Activated effector memory CD4-positive, alpha-beta T cell treated with Interleukin-2 at 50 U/mL for 16 hours (primary cell): ENCODE measurements at regions not wholly inside any gene's neighbourhood (a gene's known extent, or its start where the extent isn't known, plus 50 kb on each side); places are given as distances from the start of the nearest gene placed in this dataset.

ENCODE experiments used
- DNase-seq: peaks from one replicate; pipeline ENCODE4 v3.0.0-alpha.2; 2020

GRCh38 chr6:156347656-156348055 lies 429.5 kb upstream of the ARID1B start:
- no peak for DNase-seq

GRCh38 chr6:156347246-156347645 lies 429.9 kb upstream of the ARID1B start:
- no peak for DNase-seq

DNA sequence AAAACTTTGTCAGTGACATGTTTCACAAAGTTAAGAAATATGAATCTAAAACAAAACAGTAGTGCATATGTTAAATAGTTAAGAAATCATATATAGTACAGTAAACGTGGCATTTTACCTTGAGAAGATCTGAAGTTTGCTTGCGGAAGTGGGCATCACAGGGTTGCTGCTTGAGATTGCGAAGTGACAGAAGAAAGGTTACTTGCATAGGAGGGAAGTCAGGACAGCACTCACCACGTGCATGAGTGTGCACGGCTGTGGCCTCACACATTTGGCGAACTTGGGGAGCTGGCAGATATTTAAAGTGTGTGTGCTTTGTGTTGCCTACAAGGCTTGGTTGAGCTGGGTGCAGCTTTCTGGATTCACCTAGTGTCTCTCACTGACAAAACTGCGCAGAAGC lies 431.5 kb upstream of the ARID1B start:
- no peak for DNase-seq

DNA sequence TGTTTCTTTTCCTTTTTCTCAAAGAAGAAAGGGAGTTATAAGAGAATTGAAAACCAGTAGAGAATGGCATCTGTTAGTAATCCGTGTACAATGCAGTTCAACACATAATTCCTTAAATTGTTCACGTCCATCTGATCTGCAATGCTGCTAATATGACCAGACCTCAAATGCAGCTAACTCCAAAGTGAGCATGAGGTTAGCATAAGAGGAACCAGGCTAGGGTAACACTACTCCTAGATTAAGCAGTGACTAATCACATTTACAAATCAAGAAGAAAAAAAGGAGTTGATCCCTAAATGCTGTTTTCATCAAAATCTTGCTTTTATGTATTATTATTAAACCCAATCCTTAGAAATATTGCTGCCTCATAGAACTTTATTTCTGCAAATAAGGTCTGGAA lies 432.7 kb upstream of the ARID1B start:
- DNase-seq: no peak

DNA sequence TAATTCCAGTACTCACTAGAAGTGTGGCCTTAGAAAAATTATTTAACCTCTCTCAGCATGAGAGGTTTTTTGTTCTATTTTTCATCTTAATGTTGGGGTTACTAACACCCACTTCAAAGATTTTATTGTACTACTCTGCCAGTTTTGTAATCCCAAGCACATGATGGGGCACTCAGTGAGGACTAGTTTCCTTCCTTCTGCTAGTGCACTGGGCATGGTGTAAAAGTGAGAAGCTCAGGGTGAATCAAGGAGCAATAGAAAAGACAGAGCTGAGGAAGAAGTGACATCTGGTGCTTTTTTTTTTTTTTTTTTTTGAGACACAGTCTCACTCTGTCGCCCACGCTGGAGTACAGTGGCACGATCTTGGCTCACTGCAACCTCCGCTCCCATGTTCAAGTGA lies 439.4 kb upstream of the ARID1B start:
- DNase-seq: no peak

GRCh38 chr6:156336733-156337132 lies 440.4 kb upstream of the ARID1B start:
- no peak for DNase-seq

- no peak for DNase-seq
Measured at GRCh38 chr6:156336089-156336488, 441.1 kb upstream of the ARID1B start.

GRCh38 chr6:156334966-156335365 lies 442.2 kb upstream of the ARID1B start:
- DNase-seq: no peak

DNA sequence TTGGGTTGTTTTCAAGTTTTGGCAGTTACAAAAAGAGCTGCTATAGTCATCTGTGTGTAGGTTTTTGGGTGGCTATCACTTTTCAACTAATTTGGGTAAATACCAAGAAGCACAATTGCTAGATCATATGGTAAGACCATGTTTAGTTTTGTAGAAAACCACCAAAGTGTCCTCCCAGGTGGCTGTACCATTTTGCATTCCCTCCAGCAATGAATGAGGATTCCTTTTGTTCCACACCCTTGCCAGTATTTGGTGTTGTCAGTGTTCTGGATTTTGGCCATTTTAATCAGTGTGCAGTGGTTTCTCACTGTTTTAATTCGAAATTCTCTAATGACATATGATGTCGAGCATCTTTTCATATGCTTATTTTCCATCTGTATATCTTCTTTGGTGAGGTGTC lies 457.5 kb upstream of the ARID1B start:
- DNase-seq: no peak

DNA sequence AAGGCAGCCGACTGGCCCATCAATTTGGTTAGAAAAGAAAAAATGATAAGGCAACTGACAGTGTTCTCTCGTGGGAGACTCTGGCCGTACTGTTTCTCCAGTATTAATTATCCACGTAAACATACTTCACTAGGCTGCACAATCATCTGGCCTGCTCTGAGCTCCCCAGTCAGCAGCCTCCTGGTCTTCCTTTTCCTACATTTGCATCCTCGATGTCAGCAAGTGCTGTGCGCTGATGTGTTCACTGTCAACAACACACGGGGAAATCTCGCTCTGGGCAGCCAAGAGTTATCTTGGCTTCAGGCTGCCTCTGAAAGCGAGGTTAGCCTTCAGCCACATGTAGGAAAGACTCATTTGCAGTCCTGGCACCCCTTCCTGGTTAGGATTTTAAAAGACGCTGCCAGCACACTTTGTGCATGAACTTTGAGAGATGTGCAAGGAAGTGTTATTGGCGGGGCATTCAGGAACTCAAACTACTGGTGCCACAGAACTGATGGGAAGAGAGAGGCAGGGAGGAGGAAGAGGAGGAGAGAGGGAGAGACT lies 460.5 kb upstream of the ARID1B start:
- DNase-seq: no peak

GRCh38 chr6:156315146-156315545 lies 462.0 kb upstream of the ARID1B start:
- no peak for DNase-seq

GRCh38 chr6:156313037-156313436 lies 464.1 kb upstream of the ARID1B start:
- DNase-seq: no peak

GRCh38 chr6:156311291-156311690 lies 465.9 kb upstream of the ARID1B start:
- no peak for DNase-seq

DNA sequence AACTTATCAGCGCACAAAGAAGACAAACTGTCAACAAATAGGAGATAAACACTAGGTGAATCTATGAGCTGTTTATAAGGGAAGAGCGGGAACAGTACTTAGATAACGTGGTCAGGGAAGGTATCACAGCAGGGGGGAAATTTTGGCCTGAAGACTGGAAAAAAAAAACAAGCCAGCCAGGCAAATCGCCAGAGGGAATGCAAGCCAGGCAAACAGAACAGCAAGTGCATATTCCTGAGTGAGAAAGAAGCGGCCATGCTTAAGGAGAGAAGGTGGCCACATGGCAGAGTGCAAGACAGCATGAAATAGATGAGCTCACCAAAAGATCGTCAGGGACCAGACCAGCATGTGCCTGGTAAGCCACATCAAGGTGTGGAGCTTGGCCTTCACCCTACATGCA lies 466.5 kb upstream of the ARID1B start:
- DNase-seq: no peak

- no peak for DNase-seq
Measured at GRCh38 chr6:156309017-156309416, 468.2 kb upstream of the ARID1B start.

- DNase-seq: no peak
Measured at GRCh38 chr6:156308604-156309003, 468.6 kb upstream of the ARID1B start.

GRCh38 chr6:156306531-156306930 lies 470.6 kb upstream of the ARID1B start:
- no peak for DNase-seq

DNA sequence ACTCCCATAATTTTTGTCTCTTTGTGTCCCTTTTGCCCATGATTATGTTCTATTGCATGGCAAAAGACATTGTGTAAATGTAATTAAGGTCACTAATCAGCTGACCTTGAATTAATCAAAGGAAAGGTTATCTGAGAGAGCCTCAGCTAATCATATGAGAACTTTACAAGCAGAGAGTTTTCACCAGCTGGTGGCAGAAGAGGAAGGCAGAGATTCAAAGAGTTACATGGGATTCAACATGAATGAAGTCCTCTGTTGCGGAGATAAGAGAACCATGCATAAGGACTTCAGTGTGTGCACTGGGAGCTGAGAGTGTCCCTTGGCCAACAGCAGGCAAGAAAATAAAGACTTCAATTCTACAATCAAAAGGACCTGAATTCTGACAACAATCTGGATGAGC lies 494.1 kb upstream of the ARID1B start:
- DNase-seq: no peak

DNA sequence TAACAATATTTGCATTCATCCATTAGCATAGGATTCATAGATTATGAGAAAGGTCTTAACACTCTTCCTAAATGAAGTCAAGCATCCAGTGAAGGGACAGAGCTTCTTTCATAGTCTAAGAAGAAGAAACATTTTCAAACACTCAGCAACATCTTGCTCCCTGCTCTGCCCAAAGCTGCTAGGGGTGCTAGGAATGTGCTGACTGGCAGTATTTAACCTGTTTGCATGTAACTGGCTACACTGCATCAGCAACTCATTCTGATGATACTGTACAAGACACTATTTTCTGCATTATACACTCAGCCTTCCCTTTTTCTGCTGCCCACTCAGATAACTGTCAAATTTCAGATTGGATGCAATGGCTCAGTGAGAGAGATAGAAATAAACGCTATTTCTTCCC lies 495.1 kb upstream of the ARID1B start:
- no peak for DNase-seq

DNA sequence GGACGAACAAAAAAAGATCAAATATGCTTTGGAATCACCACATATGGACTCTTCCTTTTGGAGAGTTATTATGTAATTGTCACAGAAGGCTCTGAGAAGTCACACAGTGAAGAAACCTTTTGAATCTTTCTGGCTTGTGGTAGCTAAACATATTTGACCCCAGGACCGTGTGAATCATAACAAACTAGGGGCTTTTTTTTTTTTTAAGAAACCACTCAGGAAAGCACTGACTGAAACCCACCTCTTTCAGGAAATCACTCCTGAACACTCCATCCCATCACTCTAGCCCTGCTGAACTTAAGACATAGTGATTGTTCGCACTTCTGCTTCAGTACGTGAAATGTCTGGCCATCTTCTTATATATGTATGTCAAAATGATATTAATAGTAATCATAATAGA lies 495.9 kb upstream of the ARID1B start:
- DNase-seq: no peak

DNA sequence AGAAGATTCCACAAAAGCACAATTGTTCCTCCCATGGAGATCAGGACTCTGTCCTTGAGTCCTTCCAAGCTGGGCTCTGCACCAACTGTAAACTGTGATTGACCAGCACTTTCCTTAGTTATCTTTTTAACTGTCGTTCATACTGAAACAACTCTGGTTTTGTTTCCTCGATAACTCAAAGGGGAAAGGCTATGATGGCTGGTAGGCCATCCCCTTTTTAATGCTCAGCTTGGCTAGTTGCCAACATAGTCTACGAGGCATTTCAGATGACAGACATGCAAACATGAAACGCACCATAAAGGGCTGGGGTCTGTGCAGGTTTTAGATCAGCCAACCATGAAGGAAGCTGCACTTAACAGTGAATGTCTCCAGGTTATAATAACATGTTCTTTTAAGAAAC lies 497.1 kb upstream of the ARID1B start:
- DNase-seq: no peak

GRCh38 chr6:156279261-156279969 lies 497.8 kb upstream of the ARID1B start:
- no peak for DNase-seq

DNA sequence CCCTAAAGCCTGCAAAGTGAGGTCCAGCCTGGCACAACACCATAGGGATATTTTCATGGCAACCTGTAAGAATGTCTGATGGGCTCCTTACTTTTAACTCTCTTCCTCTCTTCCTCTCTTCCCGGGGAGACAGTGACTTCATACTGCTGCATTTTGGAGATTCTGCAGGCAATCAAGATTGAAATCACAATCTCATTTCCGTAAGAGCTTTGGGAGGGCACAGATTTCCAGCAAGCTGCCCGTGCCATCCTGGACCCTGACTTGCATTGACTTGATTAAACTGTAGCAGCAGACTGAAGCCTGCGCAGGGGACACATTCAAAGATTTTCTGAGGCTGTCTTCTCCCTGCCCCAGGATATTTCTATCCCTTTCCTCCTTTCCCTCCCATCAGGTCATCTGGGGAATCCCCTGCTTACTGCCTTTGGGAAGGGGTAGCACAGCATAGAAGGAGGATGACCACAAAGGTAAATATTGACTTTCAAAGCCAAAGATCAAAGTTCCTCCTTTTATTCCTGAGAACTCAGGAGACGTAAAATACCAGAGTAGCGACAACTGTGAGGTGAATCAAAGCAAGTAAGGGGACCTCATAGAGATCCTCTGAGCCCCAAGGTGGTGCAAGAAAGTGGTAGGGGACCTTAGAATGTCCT lies 504.0 kb upstream of the ARID1B start:
- no peak for DNase-seq

DNA sequence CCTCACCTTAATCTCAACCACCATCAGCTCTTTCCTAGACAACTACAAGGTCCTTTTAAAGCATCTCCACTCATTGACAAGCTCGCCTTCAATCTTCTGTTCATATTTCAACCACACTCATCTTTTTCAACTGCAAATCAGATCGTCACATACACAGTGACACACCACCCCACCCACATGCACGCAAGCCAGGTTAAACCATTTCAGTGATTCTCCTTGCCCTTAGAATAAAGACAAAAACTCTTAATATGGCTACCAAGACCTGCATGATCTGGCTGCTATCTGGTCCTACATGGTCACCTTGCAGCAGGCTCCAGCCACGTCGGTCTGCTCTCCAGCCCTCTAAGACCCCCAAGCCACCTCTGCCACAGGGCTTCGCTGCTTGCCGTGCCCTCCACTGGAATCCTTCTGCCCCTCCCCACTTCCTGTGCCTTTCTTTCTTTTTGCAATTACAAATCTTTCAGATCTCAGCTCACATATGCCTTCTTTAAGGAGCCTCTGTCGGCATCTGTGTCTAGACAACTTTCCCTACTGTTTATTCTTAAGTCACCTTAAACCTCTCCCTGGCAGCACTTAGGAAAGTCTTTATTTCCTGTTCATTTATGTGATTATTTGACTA lies 507.3 kb upstream of the ARID1B start:
- DNase-seq: no peak
